Cardiac muscle cell (in vitro differentiated cells and primary cell): ENCODE measurements at regions not wholly inside any gene's neighbourhood (a gene's known extent, or its start where the extent isn't known, plus 50 kb on each side); places are given as distances from the start of the nearest gene placed in this dataset.

Experiments
- DNase-seq, 2 donors: peaks; one replicate each; pipeline versions ENCODE4 v3.0.0 to v3.0.0-alpha.2; 2010 to 2017; ENCODE audit warnings: low read depth in 1 of 2, low spot score in 1 of 2
- H3K27ac ChIP-seq: fragments of 200-600 bp; sonication (generic); 2 replicates; pipeline ENCODE4 v1.5.1; 2016
- H3K27me3 ChIP-seq: fragments of 200-600 bp; sonication (generic); 2 replicates; pipeline ENCODE4 v1.6.0; 2016; ENCODE audit warnings: control low read depth
- H3K36me3 ChIP-seq: fragments of 200-600 bp; sonication (generic); 2 replicates; pipeline ENCODE4 v1.5.1; 2016; ENCODE audit warnings: control low read depth
- H3K4me1 ChIP-seq: fragments of 200-600 bp; sonication (generic); 2 replicates; pipeline ENCODE4 v1.8.1; 2017; ENCODE audit warnings: low read depth, mild to moderate bottlenecking, mixed run types
- H3K4me3 ChIP-seq: fragments of 200-600 bp; sonication (generic); 2 replicates; pipeline ENCODE4 v1.5.1; 2016; ENCODE audit warnings: mild to moderate bottlenecking
- H3K9me3 ChIP-seq: fragments of 200-600 bp; sonication (generic); 2 replicates; pipeline ENCODE4 v1.5.1; 2017; ENCODE audit warnings: low read depth, mild to moderate bottlenecking, control low read depth
- TF ChIP-seq, protein P1 (sequence below): IDR thresholded peaks from 2 replicates; pipeline ENCODE4 v1.5.1; 2012; ENCODE audit warnings: low read depth, mild to moderate bottlenecking, low read length

DNA sequence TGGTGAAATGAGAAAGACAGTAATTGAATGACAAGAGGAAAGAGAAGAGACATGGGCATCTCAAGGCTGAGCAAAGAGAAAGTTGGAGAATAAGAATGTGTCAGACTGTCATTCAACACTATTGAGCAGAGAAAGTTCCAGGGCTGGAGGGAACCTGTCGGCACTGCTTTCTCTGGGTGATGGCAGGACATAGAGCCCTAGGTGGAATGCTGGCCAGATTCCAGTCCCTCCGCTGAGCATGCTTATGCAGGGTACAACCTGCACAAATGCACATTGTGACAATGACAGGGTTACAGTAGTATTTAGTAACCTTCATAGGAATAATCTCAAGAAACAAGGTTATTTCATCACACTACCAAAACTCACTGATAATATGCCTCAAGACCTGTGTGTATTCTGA lies 582.8 kb downstream of the ADCYAP1 start:
- no peaks in the 10 kb centered on the region for H3K36me3 ChIP-seq
- no peaks in the 10 kb centered on the region for H3K4me1 ChIP-seq
- no peaks in the 10 kb centered on the region for H3K27me3 ChIP-seq
- DNase-seq: peak in 1 of 2 donors; percentile 27
- H3K9me3 ChIP-seq: no peaks in the 10 kb centered on the region
- TF ChIP-seq, protein P1, sequence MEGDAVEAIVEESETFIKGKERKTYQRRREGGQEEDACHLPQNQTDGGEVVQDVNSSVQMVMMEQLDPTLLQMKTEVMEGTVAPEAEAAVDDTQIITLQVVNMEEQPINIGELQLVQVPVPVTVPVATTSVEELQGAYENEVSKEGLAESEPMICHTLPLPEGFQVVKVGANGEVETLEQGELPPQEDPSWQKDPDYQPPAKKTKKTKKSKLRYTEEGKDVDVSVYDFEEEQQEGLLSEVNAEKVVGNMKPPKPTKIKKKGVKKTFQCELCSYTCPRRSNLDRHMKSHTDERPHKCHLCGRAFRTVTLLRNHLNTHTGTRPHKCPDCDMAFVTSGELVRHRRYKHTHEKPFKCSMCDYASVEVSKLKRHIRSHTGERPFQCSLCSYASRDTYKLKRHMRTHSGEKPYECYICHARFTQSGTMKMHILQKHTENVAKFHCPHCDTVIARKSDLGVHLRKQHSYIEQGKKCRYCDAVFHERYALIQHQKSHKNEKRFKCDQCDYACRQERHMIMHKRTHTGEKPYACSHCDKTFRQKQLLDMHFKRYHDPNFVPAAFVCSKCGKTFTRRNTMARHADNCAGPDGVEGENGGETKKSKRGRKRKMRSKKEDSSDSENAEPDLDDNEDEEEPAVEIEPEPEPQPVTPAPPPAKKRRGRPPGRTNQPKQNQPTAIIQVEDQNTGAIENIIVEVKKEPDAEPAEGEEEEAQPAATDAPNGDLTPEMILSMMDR: no peak
- H3K27ac ChIP-seq: no peak overlapping the region
- no peak overlapping the region for H3K4me3 ChIP-seq

DNA sequence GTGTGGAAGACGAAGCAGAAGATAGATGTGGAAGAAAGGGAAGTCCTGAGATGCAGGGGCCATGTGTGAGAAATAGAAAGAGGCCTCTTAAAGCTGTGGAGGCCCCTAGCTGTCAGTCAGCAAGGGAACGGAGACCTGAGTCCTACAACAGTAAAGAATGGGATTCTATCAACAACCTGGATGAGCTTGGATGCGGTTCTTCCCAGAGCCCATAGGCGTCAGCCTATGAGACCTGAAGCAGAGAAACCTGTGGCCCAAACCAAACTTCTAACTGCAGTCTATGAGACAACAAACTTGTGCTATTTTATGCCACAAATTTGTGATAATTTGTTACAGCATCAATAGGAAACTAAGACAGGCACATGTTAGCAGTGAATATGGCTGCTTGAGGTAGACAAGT lies 583.7 kb downstream of the ADCYAP1 start:
- Histone ChIP-seq H3K27me3 (no peaks in the 10 kb centered on the region), H3K4me3 (no peak overlapping the region), H3K4me1 (no peaks in the 10 kb centered on the region), H3K9me3 (no peaks in the 10 kb centered on the region), H3K36me3 (no peaks in the 10 kb centered on the region), H3K27ac (no peak overlapping the region)
- TF ChIP-seq, protein P1: no peak
- DNase-seq: no peak

DNA sequence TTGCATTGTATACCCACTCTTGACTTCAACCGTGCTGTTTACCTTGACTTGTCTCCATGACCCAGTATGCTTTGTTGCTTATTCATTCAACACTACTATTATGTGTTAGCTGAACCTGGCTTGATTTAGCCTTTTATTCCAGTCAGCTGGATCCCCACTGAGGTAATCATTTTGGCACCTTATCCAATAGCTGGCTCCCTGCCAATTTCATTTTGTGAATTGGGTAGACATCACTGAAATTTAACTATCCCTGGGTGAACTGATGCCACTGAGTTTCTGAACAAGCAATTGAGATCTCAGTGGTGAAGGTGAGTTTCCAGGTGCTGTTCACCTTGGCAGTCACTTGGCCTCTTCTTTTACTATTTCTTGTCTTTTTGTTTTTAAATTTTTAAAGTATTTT lies 584.3 kb downstream of the ADCYAP1 start:
- TF ChIP-seq, protein P1: no peak
- no peaks in the 10 kb centered on the region for H3K9me3 ChIP-seq
- no peak overlapping the region for H3K4me3 ChIP-seq
- H3K27me3 ChIP-seq: no peaks in the 10 kb centered on the region
- no peaks in the 10 kb centered on the region for H3K36me3 ChIP-seq
- H3K4me1 ChIP-seq: no peaks in the 10 kb centered on the region
- H3K27ac ChIP-seq: no peak overlapping the region
- DNase-seq: no peak

DNA sequence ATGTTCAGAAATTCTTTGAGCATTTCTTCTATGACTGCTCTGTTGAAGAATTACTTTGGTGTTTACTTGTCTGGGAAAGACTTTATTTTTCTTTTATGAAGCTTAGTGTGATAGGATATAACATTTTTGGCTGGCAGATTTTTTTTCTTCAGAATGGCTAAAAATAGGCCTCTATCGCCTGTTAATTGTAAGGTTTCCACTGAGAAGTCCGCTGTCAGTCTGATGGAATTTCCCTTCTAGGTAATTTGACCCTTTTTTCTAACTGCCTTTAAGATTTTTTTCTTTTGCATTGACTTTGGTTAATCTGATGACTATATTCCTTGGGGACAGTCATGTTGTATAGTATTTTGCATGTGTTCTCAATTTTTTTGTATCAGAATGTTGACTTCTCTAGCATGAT lies 590.7 kb downstream of the ADCYAP1 start:
- H3K27ac ChIP-seq: no peak overlapping the region
- TF ChIP-seq, protein P1: no peak
- H3K27me3 ChIP-seq: no peaks in the 10 kb centered on the region
- H3K36me3 ChIP-seq: no peaks in the 10 kb centered on the region
- H3K4me3 ChIP-seq: no peak overlapping the region
- no peaks in the 10 kb centered on the region for H3K4me1 ChIP-seq
- no peaks in the 10 kb centered on the region for H3K9me3 ChIP-seq
- DNase-seq: no peak

DNA sequence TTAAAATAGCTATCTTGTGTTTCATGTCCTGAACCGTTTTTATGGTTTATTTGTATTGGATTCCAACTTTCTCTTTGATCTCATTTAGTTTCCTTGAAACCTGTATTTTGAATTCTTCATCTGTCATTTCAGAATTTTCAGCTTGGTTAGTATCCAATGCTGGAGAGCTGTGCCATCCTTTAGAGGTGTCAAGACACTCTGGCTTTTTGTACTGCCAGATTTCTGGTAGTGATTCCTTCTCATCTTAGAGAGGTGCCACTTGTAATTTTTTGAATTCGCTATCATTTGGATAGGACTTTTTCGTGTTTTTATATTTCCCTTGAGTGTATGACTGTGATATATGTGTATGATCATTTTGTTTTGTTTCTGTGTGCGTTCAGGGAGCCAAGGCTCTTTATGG lies 591.4 kb downstream of the ADCYAP1 start:
- H3K27me3 ChIP-seq: no peaks in the 10 kb centered on the region
- TF ChIP-seq, protein P1: no peak
- H3K27ac ChIP-seq: no peak overlapping the region

DNA sequence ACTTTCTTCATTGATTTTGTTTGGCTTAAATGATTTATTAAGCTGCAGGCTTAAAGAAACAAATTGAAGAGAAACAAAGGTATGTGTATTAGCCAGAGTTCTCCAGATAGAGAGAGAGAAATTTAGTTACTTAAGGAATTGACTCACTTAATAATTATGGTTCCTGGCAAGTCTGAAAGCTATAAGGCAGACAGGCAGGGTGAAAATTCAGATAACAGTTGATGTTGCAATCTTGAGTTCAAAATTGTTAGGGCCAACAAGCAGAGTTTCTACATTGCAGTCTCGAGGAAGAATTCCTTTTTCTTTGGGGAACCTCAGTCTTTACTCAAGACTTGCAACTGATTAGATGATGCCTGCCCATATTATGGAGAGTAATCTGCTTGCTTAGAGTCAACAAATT lies 593.5 kb downstream of the ADCYAP1 start:
- no peaks in the 10 kb centered on the region for H3K27me3 ChIP-seq
- TF ChIP-seq, protein P1: no peak
- peak in 1 of 2 donors; percentile 60 for DNase-seq
- H3K9me3 ChIP-seq: no peaks in the 10 kb centered on the region
- H3K36me3 ChIP-seq: no peaks in the 10 kb centered on the region
- H3K4me1 ChIP-seq: no peaks in the 10 kb centered on the region
- no peak overlapping the region for H3K4me3 ChIP-seq
- no peak overlapping the region for H3K27ac ChIP-seq

More for the DNA sequence above, 591.4 kb downstream of the ADCYAP1 start:
- Histone ChIP-seq H3K4me3 (no peak overlapping the region), H3K9me3 (no peaks in the 10 kb centered on the region), H3K36me3 (no peaks in the 10 kb centered on the region), H3K4me1 (no peaks in the 10 kb centered on the region)
- no peak for DNase-seq
